Activated gamma-delta T cell treated with Interleukin-2 at 50 U/mL for 16 hours (primary cell): ENCODE measurements at regions not wholly inside any gene's neighbourhood (a gene's known extent, or its start where the extent isn't known, plus 50 kb on each side); places are given as distances from the start of the nearest gene placed in this dataset.
A peak's percentile ranks its signal among the peaks of the same experiment; 100 is the strongest.
"Not testable (repeated sequence)": the region's sequence is repeated elsewhere in the genome, so short reads cannot be mapped to it uniquely, and the experiment has no call there.

Source experiments
- DNase-seq: peaks from one replicate; pipeline ENCODE4 v3.0.0-alpha.2; 2020

DNA sequence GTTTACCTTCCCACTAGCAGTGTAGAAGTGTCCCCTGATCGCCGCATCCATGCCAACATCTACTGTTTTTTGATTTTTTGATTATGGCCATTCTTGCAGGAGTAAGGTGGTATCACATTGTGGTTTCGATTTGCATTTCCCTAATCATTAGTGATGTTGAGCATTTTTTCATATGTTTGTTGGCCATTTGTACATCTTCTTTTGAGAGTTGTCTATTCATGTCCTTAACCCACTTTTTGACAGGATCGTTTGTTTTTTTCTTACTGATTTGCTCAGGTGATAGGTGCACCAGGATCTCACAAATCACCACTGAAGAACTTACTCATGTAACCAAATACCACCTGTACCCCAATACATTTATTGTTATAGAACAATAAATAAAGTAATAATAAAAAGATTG is 114.5 kb downstream of the GATA6 start:
- not testable (repeated sequence) for DNase-seq

DNA sequence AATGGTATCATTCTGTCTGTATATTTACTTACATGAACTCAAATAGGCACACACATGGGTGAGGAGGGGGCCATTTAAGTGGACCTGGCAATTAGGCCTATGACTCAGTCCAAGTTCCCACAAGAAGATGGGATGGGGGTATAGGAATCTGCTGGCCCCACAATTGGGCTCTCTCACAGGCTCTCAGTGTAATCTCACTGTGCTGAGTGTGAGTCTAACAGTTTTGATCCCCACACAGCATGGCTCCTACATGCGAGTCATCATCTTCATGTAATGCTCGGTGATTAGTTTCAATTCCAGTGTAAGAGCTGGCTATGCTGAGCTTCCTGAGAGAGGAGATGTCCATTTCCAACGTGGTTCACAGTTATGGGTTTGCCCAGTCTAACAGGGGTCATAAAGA is 114.0 kb downstream of the GATA6 start:
- no peak for DNase-seq

DNA sequence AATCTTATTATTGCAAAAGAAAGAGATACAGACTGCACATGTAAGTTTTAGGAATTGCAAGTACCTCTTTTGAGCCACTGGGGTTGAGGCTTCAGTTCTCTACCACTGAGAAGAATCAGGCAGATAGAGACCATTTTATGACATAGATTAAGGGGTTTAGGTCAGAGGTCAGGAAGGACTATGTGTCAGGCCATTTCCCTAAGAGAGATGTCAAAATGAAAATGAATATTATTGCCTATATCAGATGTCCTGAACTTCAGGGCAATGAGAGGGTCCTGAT is 113.7 kb downstream of the GATA6 start:
- no peak for DNase-seq

DNA sequence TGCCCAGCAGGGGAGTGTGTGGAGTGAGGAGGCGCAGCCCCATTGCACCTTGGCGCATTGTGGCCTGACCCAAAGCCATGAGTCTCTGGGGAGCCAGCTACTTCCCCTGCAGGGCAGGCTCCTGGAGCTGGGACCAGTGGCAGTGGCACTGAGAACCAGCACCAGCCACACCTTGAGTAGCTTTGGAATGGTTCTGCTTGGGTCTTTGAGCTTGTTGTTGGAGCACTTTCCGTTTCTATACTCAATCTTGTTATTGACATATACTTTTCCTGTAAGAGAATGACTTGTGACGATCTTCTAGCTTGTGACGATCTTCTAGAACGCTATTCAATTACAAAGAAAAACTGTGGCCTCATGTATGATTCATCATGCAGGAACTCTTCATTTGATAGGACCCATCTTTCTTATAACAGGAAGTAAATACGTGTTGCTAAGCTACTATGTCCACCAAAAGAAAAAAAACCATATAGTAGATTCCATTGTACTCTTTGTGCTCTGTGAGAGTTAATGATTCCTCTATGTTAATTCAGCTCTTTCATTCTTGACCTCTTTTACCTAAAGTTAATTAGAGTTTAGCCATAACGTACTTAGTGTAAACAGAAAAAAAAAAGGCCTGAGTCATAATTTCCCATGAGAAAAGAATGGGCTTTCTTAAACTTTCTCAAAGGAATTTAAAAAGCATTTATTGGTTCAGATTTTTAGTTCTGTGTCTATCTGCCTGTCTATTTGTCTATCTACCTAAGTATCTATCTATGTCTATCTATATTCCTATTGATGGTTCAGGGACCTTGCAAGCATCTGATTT is 113.1 kb downstream of the GATA6 start:
- peak; percentile 31 for DNase-seq

DNA sequence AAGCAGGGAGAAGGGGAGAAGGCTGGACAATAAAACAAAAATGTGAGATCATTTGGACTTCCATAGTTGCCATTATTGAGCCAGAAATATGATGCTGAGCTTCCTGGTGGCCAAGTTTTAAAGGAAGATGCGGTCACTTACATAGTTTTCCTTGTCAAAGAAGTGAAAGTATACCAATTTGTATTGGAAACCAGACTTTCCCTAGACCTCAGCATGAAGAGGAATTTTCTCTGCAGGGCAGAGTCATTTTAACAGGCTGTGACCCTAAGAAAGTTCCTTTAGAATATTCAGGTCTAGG is 111.0 kb downstream of the GATA6 start:
- no peak for DNase-seq

DNA sequence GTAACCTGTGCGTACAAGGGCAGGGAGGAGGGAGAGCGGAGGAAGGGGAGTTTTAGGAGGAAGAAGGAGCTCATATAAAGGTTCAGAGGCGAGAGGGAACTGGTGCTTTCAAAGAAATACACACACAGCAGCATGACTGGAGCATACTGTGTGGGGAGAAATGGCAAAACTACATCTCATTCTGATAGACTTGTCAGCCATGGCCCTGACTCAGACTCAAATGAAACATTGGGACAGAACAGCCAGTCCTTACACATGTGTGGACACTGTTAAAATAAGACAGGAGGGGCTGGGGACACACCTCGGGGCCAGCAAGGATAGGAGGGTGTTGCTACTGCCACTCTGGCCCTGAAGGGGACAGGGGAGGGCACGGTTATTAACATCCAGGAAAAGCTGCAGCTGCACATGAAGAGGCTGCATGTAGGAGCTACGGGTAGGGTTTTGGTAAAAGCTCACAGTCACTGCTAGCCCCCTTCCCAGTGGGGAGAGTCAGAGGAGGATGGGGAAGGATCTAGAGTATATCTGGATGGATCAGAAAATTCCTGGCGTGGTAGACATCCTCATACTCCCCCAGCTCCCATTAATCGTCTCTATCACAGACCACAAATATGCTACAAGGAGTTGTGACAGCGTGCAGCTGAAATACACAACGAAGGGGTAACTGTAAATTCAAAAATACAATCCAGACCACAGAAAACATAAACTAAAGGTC is 110.5 kb downstream of the GATA6 start:
- DNase-seq = no peak

DNA sequence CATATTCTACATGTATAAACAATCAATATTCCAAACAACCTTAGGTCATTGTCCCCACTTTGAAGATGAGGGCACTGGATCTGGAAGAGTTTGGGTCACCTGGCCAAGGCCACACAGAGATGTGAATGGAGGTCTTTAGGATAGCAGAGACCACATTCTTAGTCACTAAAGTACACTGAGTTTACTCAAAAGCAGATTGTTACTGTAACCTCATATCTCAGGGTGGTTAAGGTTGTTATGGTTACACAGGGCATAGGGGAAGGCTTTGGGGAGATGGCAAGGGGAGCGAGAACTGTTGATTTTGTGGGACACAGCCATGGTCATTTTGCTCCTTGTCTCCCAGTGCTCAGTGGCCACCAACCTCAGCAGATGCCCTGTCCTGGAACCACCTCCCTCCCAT is 109.4 kb downstream of the GATA6 start:
- DNase-seq = no peak

DNA sequence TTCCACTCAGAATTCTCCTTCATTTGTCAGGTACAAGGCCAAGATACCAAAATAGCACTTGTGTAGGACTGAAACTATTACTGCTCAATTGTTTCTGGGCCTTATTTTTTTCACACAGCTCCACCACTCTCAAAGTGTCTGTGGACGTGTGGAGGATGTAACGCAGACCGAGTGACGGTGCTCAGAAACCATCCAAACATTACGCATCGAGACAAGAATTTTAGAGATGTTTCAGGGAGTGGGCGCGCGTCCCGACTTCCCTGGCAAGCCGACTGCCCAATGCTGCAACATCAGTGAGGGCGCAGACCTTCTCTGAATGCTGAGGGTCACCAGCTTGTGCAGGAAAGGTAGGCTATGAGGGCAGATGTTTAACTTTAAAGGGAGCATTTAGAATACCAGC is 108.4 kb downstream of the GATA6 start:
- DNase-seq = no peak

DNA sequence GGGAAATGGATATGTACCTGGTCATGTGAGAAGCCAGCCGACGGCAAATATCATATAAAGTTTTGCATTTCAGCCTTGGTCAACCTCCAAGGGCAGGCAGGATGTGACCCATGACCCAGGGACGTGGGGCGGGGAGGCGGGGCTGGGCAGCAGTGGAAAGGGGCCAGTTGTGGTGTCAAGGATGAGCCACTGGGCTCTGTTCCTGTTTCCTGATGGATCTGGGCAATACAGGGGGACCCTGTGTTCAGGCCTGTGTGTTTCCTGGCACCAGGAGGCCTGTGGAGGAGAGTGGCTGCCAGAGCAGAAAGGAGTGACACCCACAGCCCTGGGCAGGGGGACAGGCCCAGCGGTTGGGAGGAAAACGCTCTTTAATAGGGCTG is 106.9 kb downstream of the GATA6 start:
- DNase-seq = no peak

DNA sequence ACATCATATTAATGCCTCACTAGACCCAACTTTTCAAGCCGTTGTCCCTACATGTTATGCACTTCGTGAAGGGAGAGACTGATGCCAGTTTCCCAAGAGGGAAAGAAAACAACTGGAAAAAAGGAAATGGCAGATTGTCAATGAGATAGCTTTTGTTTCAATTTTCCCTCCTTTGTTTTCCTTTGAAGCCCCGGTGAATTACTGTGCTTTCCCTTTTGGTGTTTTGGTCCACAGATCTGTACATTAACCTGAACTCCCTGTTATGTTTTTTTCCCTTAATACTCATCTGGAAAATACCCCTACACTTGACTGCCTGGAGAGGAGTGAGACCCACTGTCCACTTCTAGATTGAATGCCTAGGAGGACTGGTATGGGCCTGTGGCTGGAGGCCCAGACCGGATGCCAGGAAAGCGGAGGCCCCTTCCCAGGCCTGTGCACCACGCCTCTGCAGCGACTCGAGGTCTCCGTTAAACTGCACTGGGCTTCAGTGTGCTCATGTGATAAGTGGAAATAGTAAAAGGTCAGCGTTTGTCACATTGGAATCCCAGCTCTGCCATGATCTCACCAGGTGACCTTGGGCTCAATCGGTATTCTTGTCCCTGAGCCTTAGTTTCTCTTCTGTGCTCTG is 106.4 kb downstream of the GATA6 start:
- no peak for DNase-seq

DNA sequence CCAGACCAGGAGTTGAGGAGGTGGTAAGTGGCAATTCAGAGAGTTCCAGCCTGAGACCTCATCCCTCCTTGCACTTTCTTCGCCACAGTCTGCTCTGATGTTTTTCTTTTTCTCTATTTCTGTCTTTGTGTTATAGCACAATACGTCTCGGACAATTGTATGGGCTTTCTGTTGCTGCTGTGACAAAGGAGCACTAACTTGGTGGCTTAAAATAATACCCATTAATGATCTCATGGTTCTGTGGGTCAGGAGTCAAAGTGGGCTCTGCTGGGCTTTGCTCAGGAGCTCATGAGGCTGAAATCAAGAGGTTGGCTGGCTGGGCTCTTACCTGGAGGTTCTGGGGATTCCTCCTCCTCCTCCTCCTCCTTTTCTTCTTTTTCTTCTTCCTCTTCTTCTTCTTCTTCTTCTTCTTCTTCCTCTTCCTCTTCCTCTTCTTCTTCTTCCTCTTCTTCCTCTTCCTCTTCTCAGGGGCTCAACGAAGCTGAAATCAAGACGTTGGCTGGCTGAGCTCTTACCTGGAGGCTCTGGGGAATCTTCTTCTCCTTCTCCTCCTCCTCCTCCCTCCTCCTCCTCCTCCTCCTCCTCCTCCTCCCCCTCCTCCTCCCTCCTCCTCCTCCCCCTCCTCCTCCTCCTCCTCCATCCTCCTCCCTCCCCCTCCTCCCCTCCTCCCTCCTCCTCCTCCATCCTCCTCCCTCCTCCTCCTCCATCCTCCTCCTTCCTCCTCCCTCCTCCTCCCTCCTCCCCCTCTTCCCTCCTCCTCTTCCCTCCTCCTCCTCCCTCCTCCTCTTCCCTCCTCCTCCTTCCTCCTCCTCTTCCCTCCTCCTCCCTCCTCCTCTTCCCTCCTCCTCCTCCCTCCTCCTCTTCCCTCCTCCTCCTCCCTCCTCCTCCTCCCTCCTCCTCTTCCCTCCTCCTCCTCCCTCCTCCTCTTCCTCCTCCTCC is 104.0 kb downstream of the GATA6 start:
- no peak for DNase-seq

DNA sequence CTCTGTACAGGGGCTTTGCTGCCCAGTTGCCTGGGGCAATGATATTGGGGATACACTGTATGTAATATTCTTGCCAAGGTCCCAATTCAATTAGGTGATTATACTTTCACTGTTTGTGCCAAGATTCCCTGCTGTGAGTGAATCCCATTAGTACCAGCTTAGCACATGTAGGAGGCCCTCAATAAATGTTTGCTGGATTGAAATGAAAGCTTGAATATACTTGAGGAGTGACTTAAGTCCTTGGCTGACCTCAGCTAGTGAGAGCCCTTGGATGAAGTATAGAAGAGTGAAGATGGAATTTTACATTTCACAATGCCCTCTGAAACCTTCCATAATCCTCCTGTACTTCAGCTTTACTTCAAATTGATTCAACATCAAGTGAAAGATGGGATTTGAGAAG is 102.9 kb downstream of the GATA6 start:
- no peak for DNase-seq

DNA sequence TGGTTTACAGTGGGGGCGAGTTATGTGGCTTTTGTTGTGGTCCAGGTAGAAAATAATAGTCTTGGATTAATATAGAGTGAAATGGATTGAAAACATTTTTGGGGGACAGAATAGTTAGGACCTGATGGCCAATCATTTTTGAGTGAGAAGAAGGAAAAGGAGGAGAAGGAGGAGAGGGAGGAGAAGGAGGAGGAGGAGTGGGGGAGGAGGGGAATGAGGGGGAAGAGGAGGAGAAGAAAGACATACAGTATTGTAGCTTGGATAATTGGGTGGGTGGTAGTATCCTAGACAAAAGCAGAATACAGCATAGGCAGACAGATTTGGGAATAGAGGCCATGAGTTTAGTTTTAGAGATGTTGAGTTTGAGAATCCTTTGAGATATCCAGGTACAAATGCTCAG is 101.6 kb downstream of the GATA6 start:
- DNase-seq = no peak

DNA sequence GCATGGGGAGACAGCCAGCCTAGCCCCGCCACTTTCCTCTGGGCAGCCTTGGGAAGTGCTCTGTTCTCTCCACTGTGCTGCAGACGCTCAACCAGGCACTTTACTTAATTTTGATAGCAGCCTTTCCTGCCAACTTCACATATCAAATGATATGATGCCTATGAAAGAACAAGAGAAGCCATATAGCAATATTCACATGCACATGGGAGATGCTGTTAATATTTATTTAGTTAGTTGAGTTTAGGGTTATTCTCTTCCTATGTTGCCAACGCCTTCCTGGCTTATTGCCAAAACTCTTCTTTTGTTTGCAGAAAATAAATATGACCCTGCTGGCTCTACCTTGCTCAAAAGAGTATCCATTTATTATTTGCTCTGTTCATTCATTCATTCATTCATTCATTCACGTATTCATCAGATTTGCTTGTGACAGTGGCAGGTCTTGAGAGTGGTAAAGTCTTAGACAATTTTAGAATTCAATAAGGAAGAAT is 99.3 kb downstream of the GATA6 start:
- DNase-seq = no peak

DNA sequence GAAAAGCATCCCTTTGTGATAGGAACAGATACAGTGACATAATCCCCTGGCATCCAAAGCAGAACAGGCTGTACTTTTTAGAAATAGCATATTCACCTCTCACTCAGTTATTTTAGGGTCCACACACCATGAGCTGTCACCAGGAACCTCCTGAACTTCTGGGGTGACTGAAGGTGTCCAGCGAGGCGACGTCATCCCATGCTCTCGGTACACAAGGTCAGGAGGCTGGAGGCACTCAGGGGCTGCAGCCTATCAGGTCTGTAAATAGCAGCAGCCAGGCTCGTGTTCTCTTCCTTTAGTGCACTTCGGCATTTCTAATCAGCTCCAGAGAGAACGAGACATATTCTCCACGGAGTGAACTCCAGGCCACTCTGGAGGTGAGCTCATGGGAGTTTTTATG is 98.3 kb downstream of the GATA6 start:
- DNase-seq = no peak

DNA sequence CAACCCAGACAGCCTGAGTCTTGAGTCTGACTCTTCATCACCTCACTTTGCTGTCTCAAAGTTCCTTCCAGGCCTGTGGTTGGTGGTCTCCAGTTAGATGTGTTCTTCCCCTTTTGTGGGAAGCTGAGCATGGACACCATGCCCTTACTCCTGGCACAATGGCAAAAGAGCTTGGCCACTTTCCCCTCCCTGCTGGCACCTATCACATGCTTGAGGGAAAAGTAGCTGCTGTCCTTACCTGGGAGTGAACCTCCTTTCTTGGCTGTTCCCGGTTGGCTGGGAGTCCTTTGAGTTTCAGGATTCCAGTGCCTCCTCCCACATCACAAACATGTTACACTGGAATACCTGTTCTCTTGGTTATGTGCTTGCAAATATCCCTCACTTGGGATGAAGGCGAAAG is 97.8 kb downstream of the GATA6 start:
- no peak for DNase-seq

DNA sequence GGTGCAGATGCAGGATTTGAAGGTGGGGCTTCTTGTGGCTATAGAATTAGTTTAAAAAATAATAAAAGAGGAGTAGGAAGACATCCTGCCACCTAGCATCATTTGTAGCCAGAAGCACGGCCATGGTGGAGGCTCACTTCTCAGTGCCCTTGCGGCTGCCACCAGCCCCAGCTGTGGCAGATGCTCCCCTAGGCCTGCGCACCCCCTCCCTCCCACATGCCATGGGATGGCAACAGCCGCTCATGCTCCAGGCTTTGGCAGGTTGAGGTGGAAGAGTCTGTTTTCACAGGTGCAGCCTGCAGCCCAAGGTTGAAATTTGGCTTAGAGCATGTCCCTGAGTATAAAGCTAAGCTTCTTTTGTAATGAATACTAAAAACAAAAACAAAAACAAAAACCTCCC is 96.4 kb downstream of the GATA6 start:
- DNase-seq = no peak

DNA sequence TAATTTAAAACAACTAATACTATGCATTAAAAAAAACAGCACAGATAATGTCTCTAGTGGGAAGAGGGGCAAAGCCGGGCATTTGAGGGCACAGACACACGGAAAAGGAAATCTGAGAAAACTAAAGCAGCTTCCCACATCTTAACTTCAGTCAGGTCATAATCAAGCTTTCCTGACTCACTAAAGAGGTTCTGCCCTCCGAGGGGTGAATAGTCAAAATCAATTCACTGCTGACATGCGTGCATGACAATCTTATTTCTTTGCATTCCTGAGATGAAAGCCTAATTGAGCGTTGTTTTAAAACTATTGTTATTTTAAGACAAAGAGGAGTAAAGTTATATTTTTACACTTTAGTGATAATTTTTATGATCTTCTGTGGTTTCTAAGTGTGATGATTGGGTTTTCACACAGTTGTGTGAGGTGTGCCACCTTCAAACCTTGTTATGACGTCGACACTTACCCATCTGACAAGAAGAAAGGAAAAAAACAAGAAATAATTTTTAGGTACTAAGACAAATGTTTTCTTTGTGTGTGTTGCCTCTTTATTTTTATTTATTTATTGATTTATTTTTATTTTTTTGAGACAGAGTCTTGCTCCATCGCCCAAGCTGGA is 90.9 kb downstream of the GATA6 start:
- no peak for DNase-seq

DNA sequence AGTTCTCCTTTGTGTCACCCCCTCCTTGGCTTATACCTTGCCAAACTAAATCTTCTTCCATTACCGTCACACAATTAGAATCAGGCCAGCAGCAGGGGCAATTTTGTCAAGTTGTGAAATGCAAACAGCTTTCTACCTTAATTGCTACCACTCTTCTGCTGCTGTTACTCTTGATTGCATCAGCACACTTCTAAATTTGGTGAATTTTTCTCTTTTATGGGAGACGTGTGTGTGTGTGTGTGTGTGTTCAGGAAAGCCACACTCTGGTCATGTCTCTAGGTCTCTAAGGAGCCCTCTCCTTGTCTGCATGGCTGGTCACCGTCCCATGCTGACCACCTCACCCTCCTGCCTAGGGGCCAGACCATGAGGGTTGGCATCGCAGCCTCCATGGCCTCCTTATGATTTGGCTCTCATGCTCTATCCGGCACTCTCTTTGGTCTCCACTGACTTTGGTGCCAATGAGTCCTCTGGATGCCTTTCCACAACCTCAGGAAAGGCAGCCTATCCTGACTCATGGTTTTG is 87.7 kb downstream of the GATA6 start:
- no peak for DNase-seq

DNA sequence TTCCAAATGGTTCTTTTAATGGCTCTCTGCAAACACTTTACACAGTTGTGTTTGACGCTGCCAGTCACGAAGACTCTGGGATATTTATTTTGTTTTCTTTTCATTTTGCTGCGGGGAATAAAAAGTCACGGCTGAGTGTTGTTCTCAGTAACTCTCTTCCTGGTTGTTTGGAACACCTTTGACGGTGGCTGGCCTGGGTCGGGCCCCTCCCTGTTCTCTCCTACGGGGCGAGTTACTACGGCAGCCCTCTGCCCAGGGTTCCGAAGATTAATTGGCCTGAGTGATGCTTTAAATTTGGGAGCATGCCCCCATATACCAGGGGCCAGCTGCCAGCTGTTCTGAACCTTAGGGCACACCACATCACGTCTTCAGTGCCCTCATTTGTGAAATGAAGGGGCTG is 84.7 kb downstream of the GATA6 start:
- DNase-seq = no peak

DNA sequence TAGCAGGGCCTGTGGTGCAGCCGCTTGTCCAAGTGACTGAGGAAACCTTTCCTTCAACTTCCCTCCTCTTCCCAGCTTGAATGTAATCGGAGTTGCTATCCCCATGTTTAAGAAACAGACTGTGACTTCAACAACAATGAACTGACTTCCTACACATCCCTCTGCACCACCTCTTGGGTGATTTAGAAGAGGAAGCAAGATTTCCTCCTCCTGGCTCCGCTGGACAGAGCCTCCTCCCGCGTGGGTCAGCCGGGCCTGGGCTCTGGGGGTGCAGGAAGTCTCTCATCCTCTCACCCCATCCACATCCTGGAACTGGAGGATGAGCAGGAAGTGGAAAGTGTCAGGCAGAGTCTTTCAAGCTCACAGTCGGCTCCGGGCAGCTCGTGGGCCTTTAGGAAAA is 84.3 kb downstream of the GATA6 start:
- DNase-seq = no peak

DNA sequence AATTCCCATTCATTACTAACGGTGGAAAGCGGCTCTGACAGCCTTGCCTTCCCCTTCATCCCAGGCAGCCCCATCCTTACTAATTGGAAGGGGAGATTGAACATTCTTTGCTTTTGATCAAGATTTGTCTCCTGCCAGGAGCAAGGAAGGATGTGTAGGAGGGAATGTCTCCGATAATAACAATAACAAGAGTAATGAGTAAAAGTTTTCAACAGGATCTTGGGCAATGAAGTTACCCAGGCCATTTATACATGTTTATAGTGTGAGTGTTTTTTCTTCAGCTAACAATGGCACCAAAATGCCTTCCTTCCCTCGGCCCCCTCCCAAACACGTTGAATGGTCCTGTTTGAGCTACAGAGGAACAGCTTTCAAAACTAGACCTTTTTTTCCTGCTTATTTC is 83.8 kb downstream of the GATA6 start:
- DNase-seq = no peak
